GM12874 (cell line): ENCODE measurements at regions not wholly inside any gene's neighbourhood (a gene's known extent, or its start where the extent isn't known, plus 50 kb on each side); places are given as distances from the start of the nearest gene placed in this dataset.

ENCODE experiments used
- TF ChIP-seq, protein P1 (sequence below): IDR thresholded peaks from 2 replicates; pipeline ENCODE4 v1.5.1; 2011; ENCODE audit warnings: low read depth, mild to moderate bottlenecking, control low read depth, low read length, moderate library complexity; ENCODE audit not compliant: insufficient read depth

DNA sequence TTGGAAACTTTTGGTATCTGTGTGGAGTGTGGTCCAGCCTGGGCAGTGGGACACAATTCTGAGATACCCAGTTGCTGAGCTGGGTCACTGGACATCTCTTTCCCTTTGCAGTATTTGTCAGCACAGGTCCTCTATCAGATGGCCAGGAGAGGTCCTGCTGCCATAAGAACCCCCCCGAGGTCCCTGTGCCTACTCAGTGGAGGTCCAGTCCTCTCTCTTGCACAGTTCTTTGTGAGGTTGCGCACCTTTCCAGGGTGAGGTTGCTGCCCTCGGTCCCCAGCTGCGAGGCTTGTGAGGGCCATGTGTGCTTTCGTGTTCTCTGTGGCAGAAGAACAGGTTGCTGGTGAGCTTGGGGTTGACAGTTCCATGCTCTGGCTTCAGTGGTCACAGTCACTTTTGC, 320.6 kb downstream of the QKI start:
- TF ChIP-seq, protein P1, sequence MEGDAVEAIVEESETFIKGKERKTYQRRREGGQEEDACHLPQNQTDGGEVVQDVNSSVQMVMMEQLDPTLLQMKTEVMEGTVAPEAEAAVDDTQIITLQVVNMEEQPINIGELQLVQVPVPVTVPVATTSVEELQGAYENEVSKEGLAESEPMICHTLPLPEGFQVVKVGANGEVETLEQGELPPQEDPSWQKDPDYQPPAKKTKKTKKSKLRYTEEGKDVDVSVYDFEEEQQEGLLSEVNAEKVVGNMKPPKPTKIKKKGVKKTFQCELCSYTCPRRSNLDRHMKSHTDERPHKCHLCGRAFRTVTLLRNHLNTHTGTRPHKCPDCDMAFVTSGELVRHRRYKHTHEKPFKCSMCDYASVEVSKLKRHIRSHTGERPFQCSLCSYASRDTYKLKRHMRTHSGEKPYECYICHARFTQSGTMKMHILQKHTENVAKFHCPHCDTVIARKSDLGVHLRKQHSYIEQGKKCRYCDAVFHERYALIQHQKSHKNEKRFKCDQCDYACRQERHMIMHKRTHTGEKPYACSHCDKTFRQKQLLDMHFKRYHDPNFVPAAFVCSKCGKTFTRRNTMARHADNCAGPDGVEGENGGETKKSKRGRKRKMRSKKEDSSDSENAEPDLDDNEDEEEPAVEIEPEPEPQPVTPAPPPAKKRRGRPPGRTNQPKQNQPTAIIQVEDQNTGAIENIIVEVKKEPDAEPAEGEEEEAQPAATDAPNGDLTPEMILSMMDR, result no peak

DNA sequence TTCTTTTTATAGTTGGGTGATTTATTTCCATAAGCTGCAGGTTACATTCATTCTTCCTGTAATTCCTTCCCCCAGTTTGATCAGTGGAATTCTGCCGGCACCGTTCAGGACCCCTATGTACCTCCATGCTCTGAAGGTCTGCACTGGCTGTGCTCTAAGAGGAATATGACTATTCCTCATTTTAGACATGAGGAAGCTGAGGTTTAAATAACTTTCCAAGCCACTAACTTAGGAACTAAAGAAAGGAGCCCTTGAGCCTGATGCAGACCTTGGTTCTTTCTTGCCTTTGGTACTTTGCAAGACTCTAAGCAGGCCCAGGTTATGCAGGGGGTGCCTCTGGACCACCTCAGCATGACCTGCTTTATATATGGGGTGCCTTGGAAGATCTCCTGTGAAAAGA, 318.5 kb downstream of the QKI start:
- TF ChIP-seq, protein P1, result no peak

DNA sequence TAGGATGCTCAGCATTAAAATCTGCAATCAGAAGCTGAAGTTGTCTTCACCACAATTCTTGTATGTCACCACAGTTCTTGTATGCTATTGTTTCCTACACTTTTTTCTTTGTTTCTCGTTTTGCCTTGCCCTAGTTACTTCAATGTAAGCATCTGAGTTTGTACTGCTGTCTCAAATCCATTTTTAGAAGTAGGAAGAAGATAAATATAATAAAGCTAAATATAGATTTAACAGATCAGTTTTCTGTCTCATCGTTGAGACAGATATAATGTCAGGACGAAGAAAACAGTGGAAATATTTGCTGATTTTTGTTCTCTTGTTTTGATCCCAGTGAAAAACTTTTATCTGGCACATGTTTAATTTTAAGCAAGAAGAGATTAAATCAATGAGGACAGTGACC, 318.0 kb downstream of the QKI start:
- TF ChIP-seq, protein P1, result no peak

DNA sequence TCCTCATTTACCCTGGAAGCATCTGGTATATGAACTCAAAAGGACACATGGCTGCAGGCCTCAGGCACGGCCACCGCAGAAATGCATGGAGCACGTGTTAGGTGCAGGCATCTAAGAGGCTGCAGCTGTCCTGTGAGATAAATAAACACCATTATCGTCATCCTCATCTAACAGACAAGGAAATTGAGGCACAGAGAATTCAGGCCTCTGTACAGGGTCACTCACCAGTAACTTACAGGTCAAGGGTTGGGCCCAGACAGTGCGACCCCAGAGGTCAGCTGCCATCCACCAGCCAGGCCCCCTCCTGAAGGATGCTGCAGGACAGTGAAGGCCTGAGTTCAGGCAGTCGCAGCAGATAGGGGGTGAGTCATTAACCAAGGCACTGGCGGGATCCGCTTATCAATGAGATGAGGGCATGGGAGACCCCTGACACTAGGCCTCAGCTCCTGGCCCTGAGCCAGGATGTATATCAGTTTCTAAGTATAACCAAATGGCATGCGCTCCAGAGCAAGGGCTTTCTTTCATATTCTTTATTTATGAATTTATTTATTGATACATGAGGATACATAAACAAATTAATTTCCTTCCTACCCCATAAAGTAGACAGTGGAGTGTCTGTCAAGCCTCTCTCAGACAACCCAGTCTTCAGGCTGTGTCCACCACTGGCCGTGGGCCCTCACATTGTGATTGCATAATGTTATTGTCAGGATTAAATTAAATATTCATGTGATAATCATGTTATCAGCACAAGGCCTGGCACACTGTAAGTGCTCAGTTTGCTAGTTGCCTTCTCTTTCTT, 316.9 kb downstream of the QKI start:
- TF ChIP-seq, protein P1, result no peak

DNA sequence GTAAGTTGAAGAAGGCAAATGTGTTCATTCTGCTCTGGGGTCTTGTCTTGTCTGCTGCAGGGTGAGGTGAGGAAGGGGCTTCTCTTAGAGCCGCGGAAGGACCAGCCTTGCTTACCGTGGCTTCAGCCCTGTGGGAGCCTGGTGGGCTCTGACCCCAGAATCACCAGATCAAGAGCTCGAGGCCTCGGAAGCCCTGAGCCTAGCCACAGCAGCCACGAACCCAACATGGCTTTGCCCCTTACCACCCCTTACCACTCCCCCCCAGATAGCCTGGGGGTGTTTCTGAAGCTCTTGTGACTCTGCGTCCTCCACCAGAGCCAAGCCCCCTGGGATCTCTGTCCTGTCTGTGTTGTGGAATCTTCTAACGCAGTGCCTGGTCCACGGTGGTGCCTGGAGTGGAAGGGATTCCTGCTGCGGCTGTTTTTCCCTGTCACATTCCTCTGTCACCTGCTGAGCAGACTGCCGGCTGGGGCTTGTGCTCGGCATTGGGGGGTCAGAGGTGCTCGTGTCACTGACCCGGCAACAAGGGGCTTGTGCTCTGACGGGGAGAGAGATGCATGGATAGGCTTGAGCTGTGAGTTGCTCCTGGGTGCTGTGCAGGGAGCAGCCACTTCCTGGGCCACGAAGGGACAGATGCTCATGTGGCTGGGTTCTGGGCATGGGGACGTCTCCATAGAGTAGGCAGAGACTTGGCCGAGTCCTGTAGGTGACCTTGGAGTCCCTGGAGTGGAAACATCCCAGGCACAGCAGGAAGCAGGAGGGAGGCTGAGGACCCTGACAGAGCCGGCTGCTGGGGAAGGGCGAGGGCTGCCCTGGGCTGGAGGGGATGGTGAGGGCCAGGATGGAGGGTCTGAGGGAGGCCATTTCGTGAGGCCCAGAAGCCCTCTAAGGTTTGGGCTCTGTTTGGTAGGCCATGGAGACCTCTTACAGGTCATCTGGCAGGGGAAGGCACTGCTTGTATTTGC, 316.0 kb downstream of the QKI start:
- TF ChIP-seq, protein P1, result no peak

DNA sequence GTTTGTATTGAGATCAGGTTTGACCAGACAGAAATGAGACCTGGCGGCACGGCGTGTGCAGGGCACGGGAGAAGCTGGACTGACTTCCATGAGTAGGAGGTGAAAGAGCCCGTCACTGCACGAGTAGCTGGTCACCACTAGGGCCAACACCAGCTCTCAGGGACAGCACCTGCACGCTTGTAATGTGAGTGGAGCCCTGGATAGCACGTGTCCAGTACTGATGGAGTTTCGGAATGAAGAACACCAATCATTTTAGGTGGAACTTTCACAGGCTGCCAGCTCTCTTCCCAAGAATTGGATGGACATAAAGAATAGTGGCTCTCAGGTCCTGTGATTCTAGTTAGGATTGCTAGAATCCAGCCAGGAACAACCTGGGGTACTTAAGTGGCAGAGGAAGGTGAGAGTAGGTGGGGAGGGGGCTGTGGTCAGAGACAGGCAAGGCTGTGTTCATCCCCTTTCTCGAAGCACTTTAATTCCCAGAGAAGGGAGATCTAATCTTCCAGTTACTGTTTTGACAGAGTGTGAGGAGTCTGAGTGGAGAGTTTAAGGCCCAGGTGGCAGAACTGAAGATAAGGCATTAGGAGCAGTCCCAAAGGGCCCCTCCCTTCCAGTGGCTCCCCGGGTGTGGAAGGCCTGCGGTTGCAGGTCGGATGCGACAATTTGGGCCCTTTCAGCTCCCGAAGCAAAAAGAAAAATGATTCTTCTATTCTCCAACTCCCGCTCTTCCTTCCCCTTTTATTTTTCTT, 314.8 kb downstream of the QKI start:
- TF ChIP-seq, protein P1, result no peak
